HT1080 (cell line): ENCODE measurements at regions not wholly inside any gene's neighbourhood (a gene's known extent, or its start where the extent isn't known, plus 50 kb on each side); places are given as distances from the start of the nearest gene placed in this dataset.
"Not testable (repeated sequence)": the region's sequence is repeated elsewhere in the genome, so short reads cannot be mapped to it uniquely, and the experiment has no call there.

Source experiments
- DNase-seq: peaks from one replicate; pipeline ENCODE4 v3.0.0-alpha.2; 2015; ENCODE audit warnings: low read depth

GRCh38 chr1:222865718-222866117 is 50.9 kb downstream of the DISP1 start:
- DNase-seq = no peak

GRCh38 chr1:222867316-222867715 is 52.5 kb downstream of the DISP1 start:
- DNase-seq = no peak

GRCh38 chr1:222876182-222876581 is 61.3 kb downstream of the DISP1 start:
- no peak for DNase-seq

- no peak for DNase-seq
Measured at GRCh38 chr1:222877854-222878253, 63.0 kb downstream of the DISP1 start.

GRCh38 chr1:222880587-222880986 is 65.7 kb downstream of the DISP1 start:
- peak; percentile 88 for DNase-seq

GRCh38 chr1:222886194-222886854 is 71.5 kb downstream of the DISP1 start:
- DNase-seq = no peak

- no peak for DNase-seq
Measured at GRCh38 chr1:222886878-222887351, 72.1 kb downstream of the DISP1 start.

- DNase-seq = no peak
Measured at GRCh38 chr1:222889440-222889839, 74.6 kb downstream of the DISP1 start.

- no peak for DNase-seq
Measured at GRCh38 chr1:222890716-222891115, 75.9 kb downstream of the DISP1 start.

- no peak for DNase-seq
Measured at GRCh38 chr1:222891578-222891977, 76.7 kb downstream of the DISP1 start.

- DNase-seq = peak; percentile 77
Measured at GRCh38 chr1:222892137-222892769, 77.4 kb downstream of the DISP1 start.

GRCh38 chr1:222893255-222893654 is 78.4 kb downstream of the DISP1 start:
- no peak for DNase-seq

- DNase-seq = no peak
Measured at GRCh38 chr1:222894331-222894730, 79.5 kb downstream of the DISP1 start.

- peak; percentile 46 for DNase-seq
Measured at GRCh38 chr1:222896630-222897526, 82.0 kb downstream of the DISP1 start.

- no peak for DNase-seq
Measured at GRCh38 chr1:222897527-222898190, 82.8 kb downstream of the DISP1 start.

- DNase-seq = no peak
Measured at GRCh38 chr1:222898191-222898527, 83.3 kb downstream of the DISP1 start.

- no peak for DNase-seq
Measured at GRCh38 chr1:222899471-222899870, 84.6 kb downstream of the DISP1 start.

- no peak for DNase-seq
Measured at GRCh38 chr1:222904451-222904850, 89.6 kb downstream of the DISP1 start.

GRCh38 chr1:222905151-222905550 is 90.3 kb downstream of the DISP1 start:
- no peak for DNase-seq

GRCh38 chr1:222906271-222906739 is 91.5 kb downstream of the DISP1 start:
- not testable (repeated sequence) for DNase-seq

- DNase-seq = peak; percentile 52
Measured at GRCh38 chr1:222909586-222909985, 94.7 kb downstream of the DISP1 start.
